Activated CD8-positive, alpha-beta T cell treated with anti-CD3 and anti-CD28 coated beads for 36 hours (primary cell): ENCODE measurements at regions not wholly inside any gene's neighbourhood (a gene's known extent, or its start where the extent isn't known, plus 50 kb on each side); places are given as distances from the start of the nearest gene placed in this dataset.

Experiments used
- ATAC-seq: fragments of 200-7000 bp; cut with Tn5 transposase; one replicate; pipeline ENCODE4 v1.10.0; 2021; ENCODE audit warnings: mild to moderate bottlenecking, moderate library complexity
- CTCF ChIA-PET: fragments of 350-600 bp; sonication (Branson Sonifier 250); formaldehyde crosslinking; loops from one replicate; lab custom pipeline; 2021; ENCODE audit warnings: antibody characterized with exemption; lab: Charles Lee
- POLR2A ChIA-PET: fragments of 350-600 bp; sonication (Branson Sonifier 250); formaldehyde crosslinking; loops from one replicate; lab custom pipeline; 2021; ENCODE audit warnings: antibody characterized with exemption; lab: Charles Lee
- DNase-seq: peaks from one replicate; pipeline ENCODE4 v3.0.0-alpha.2; 2020
- H3K27ac Mint-ChIP-seq: one replicate; pipeline ENCODE4 v1.8.0; 2021; ENCODE audit warnings: mild to moderate bottlenecking, mixed read lengths
- H3K27me3 Mint-ChIP-seq: one replicate; pipeline ENCODE4 v1.8.0; 2021; ENCODE audit warnings: mixed read lengths
- H3K36me3 Mint-ChIP-seq: one replicate; pipeline ENCODE4 v1.8.0; 2021; ENCODE audit warnings: low read depth, mixed read lengths
- H3K4me1 Mint-ChIP-seq: one replicate; pipeline ENCODE4 v1.8.0; 2021; ENCODE audit warnings: low read depth, mixed read lengths
- H3K4me3 Mint-ChIP-seq: one replicate; pipeline ENCODE4 v1.8.0; 2021; ENCODE audit warnings: mild to moderate bottlenecking, moderate library complexity, mixed read lengths
- H3K9me3 Mint-ChIP-seq: one replicate; pipeline ENCODE4 v1.8.0; 2021; ENCODE audit warnings: mixed read lengths
- CTCF ChIP-seq: fragments of 200-600 bp; IDR thresholded peaks from one replicate; pipeline ENCODE4 v1.8.0; 2022; ENCODE audit warnings: antibody characterized with exemption, mild to moderate bottlenecking
- intact Hi-C: fragments of 100-400 bp; cut with micrococcal nuclease; formaldehyde crosslinking; loops from one replicate; pipeline ENCODE4 v1.10.0; 2022

- intact Hi-C loops, result no loop called here
- no peak for TF ChIP-seq CTCF
- DNase-seq, result no peak
- Mint-ChIP-seq H3K36me3 (no peaks in the 10 kb centered on the region), H3K4me3 (no peak overlapping the region), H3K27me3 (peaks cover 6% of the 10 kb centered on the region), H3K27ac (no peak overlapping the region), H3K9me3 (no peaks in the 10 kb centered on the region), H3K4me1 (no peaks in the 10 kb centered on the region)
- POLR2A ChIA-PET, result no interaction called here
- CTCF ChIA-PET, result no interaction called here
- ATAC-seq, result no peak
Observed at GRCh38 chr22:27436591-27436990, 365.0 kb downstream of the MN1 start.

GRCh38 chr22:27437570-27437969, 364.0 kb downstream of the MN1 start:
- ATAC-seq, result no peak
- Mint-ChIP-seq H3K27me3 (peaks cover 6% of the 10 kb centered on the region), H3K36me3 (no peaks in the 10 kb centered on the region), H3K4me1 (no peaks in the 10 kb centered on the region), H3K4me3 (no peak overlapping the region), H3K27ac (no peak overlapping the region), H3K9me3 (no peaks in the 10 kb centered on the region)
- DNase-seq, result no peak
- intact Hi-C loops, result no loop called here
- TF ChIP-seq CTCF, result no peak
- ChIA-PET POLR2A (no interaction called here), CTCF (no interaction called here)

- CTCF ChIA-PET, result no interaction called here
- no peak for TF ChIP-seq CTCF
- Mint-ChIP-seq H3K27me3 (peaks cover 6% of the 10 kb centered on the region), H3K9me3 (no peaks in the 10 kb centered on the region), H3K4me3 (no peak overlapping the region), H3K27ac (no peak overlapping the region), H3K36me3 (no peaks in the 10 kb centered on the region), H3K4me1 (no peaks in the 10 kb centered on the region)
- ATAC-seq (no peak), DNase-seq (no peak)
- intact Hi-C loops, result no loop called here
- POLR2A ChIA-PET, result no interaction called here
Observed at GRCh38 chr22:27438271-27438980, 363.1 kb downstream of the MN1 start.

GRCh38 chr22:27439131-27439530, 362.4 kb downstream of the MN1 start:
- ATAC-seq, result no peak
- H3K4me1 Mint-ChIP-seq, result no peaks in the 10 kb centered on the region
- no peak for DNase-seq
- POLR2A ChIA-PET, result no interaction called here
- no peak overlapping the region for H3K4me3 Mint-ChIP-seq
- CTCF ChIA-PET, result no interaction called here
- no peaks in the 10 kb centered on the region for H3K9me3 Mint-ChIP-seq
- intact Hi-C loops, result no loop called here
- H3K27ac Mint-ChIP-seq, result no peak overlapping the region
- TF ChIP-seq CTCF, result no peak
- no peaks in the 10 kb centered on the region for H3K36me3 Mint-ChIP-seq
- peaks cover 6% of the 10 kb centered on the region for H3K27me3 Mint-ChIP-seq

GRCh38 chr22:27440304-27440865, 361.2 kb downstream of the MN1 start:
- intact Hi-C loops, result no loop called here
- peaks cover 6% of the 10 kb centered on the region for H3K27me3 Mint-ChIP-seq
- POLR2A ChIA-PET, result no interaction called here
- H3K4me1 Mint-ChIP-seq, result no peaks in the 10 kb centered on the region
- CTCF ChIA-PET, result no interaction called here
- DNase-seq (no peak), ATAC-seq (no peak)
- TF ChIP-seq CTCF, result no peak
- no peak overlapping the region for H3K4me3 Mint-ChIP-seq
- no peak overlapping the region for H3K27ac Mint-ChIP-seq
- H3K9me3 Mint-ChIP-seq, result no peaks in the 10 kb centered on the region
- H3K36me3 Mint-ChIP-seq, result no peaks in the 10 kb centered on the region
